Liver (tissue), 8 donors: ENCODE measurements at regions not wholly inside any gene's neighbourhood (a gene's known extent, or its start where the extent isn't known, plus 50 kb on each side); places are given as distances from the start of the nearest gene placed in this dataset.

Source experiments
- DNase-seq: peaks from one replicate; pipeline ENCODE4 v3.0.0-alpha.2; 2017; ENCODE audit warnings: low spot score
- H3K27ac ChIP-seq, 2 donors: one replicate each; pipeline ENCODE4 v1.7.0; 2013; ENCODE audit warnings: inconsistent platforms in 2 of 2, low read length in 2 of 2, control low read depth in 1 of 2, low read depth in 1 of 2, mild to moderate bottlenecking in 1 of 2
- H3K27me3 ChIP-seq, 4 donors: one replicate each; pipeline versions ENCODE4 v1.6.1 to v1.7.0; 2013; ENCODE audit warnings: low read length in 3 of 4, inconsistent platforms in 1 of 4, mild to moderate bottlenecking in 1 of 4, moderate library complexity in 1 of 4; ENCODE audit not compliant: control insufficient read depth in 4 of 4, insufficient read depth in 4 of 4
- H3K36me3 ChIP-seq, 4 donors: one replicate each; pipeline versions ENCODE4 v1.6.1 to v1.7.0; 2013; ENCODE audit warnings: low read length in 3 of 4, mild to moderate bottlenecking in 3 of 4, low read depth in 1 of 4, moderate library complexity in 1 of 4; ENCODE audit not compliant: control insufficient read depth in 4 of 4, insufficient read depth in 3 of 4
- H3K4me1 ChIP-seq, 4 donors: one replicate each; pipeline versions ENCODE4 v1.6.1 to v1.7.0; 2013; ENCODE audit warnings: low read length in 3 of 4, mild to moderate bottlenecking in 3 of 4, moderate library complexity in 1 of 4; ENCODE audit not compliant: control insufficient read depth in 4 of 4, insufficient read depth in 4 of 4
- H3K4me3 ChIP-seq, 3 donors: one replicate each; pipeline versions ENCODE4 v1.6.1 to v1.7.0; 2013; ENCODE audit warnings: low read length in 3 of 3, control low read depth in 1 of 3, low read depth in 1 of 3, mild to moderate bottlenecking in 1 of 3
- H3K9ac ChIP-seq, 2 donors: one replicate each; pipeline ENCODE4 v1.7.0; 2013; ENCODE audit warnings: low read length in 2 of 2, mild to moderate bottlenecking in 2 of 2, moderate library complexity in 2 of 2, control low read depth in 1 of 2, low read depth in 1 of 2
- H3K9me3 ChIP-seq, 4 donors: one replicate each; pipeline versions ENCODE4 v1.6.1 to v1.7.0; 2013; ENCODE audit warnings: low read length in 3 of 4; ENCODE audit not compliant: control insufficient read depth in 4 of 4
- EGR1 ChIP-seq, 2 donors: IDR thresholded peaks; 2 replicates each; pipeline ENCODE4 v1.6.1; 2016 to 2018; ENCODE audit warnings: antibody characterized with exemption in 2 of 2, low read depth in 2 of 2
- FOXA1 ChIP-seq: IDR thresholded peaks from 2 replicates; pipeline ENCODE4 v1.6.1; 2016; ENCODE audit warnings: antibody characterized with exemption
- FOXA2 ChIP-seq: IDR thresholded peaks from 2 replicates; pipeline ENCODE4 v1.6.1; 2016; ENCODE audit warnings: antibody characterized with exemption
- GABPA ChIP-seq, 2 donors: IDR thresholded peaks in 1 of 2; conservative IDR thresholded peaks in 1 of 2; 2 replicates each; pipeline ENCODE4 v1.6.1; 2016; ENCODE audit warnings: antibody characterized with exemption in 2 of 2, mild to moderate bottlenecking in 1 of 2, moderate library complexity in 1 of 2
- HNF4A ChIP-seq, 2 donors: conservative IDR thresholded peaks; 2 replicates each; pipeline ENCODE4 v1.6.1; 2016; ENCODE audit warnings: antibody characterized with exemption in 2 of 2, mild to moderate bottlenecking in 2 of 2
- HNF4G ChIP-seq: IDR thresholded peaks from 2 replicates; pipeline ENCODE4 v1.6.1; 2016; ENCODE audit warnings: antibody characterized with exemption
- JUND ChIP-seq, 2 donors: IDR thresholded peaks; 2 replicates each; pipeline ENCODE4 v1.6.1; 2016; ENCODE audit warnings: antibody characterized with exemption in 2 of 2
- MAX ChIP-seq: IDR thresholded peaks from 2 replicates; pipeline ENCODE4 v1.6.1; 2016; ENCODE audit warnings: antibody characterized with exemption
- NR2F2 ChIP-seq: IDR thresholded peaks from 2 replicates; pipeline ENCODE4 v1.6.1; 2016; ENCODE audit warnings: antibody characterized with exemption
- RAD21 ChIP-seq, 2 donors: IDR thresholded peaks; 2 replicates each; pipeline ENCODE4 v1.6.1; 2016; ENCODE audit warnings: antibody characterized with exemption in 2 of 2, mild to moderate bottlenecking in 2 of 2
- REST ChIP-seq: IDR thresholded peaks from 2 replicates; pipeline ENCODE4 v1.6.1; 2016; ENCODE audit warnings: antibody characterized with exemption, mild to moderate bottlenecking
- RXRA ChIP-seq, 2 donors: IDR thresholded peaks; 2 replicates each; pipeline ENCODE4 v1.6.1; 2017 to 2018; ENCODE audit warnings: antibody characterized with exemption in 2 of 2, mild to moderate bottlenecking in 1 of 2
- SP1 ChIP-seq: IDR thresholded peaks from 2 replicates; pipeline ENCODE4 v1.6.1; 2018; ENCODE audit warnings: antibody characterized with exemption, mild to moderate bottlenecking
- TAF1 ChIP-seq: conservative IDR thresholded peaks from 2 replicates; pipeline ENCODE4 v1.6.1; 2016; ENCODE audit warnings: antibody characterized with exemption, mild to moderate bottlenecking
- YY1 ChIP-seq: IDR thresholded peaks from 2 replicates; pipeline ENCODE4 v1.6.1; 2016; ENCODE audit warnings: antibody characterized with exemption, mild to moderate bottlenecking
- ZBTB33 ChIP-seq: IDR thresholded peaks from 2 replicates; pipeline ENCODE4 v1.6.1; 2016; ENCODE audit warnings: antibody characterized with exemption
- WGBS: extraction: QIAGEN DNeasy Blood & Tissue Kit; methylation state at CpG from one replicate; pipeline ENCODE4 v1.1.7; 2013; 5-methylcytosine and 5-hydroxymethylcytosine counted together
- TF ChIP-seq, protein P1 (sequence below): IDR thresholded peaks from 2 replicates; pipeline ENCODE4 v1.6.1; 2016; ENCODE audit warnings: antibody characterized with exemption
- TF ChIP-seq, protein P2 (sequence below): fragments of 150-350 bp; IDR thresholded peaks from 2 replicates; pipeline ENCODE4 v1.5.1; 2017; ENCODE audit warnings: improper control_type of control experiment, low read depth, low read length; ENCODE audit not compliant: missing input control
- donor health status: healthy.
- donor health status: healthy.
- donor health status: healthy.
- donor health status: healthy.
- donor health status: healthy.

DNA sequence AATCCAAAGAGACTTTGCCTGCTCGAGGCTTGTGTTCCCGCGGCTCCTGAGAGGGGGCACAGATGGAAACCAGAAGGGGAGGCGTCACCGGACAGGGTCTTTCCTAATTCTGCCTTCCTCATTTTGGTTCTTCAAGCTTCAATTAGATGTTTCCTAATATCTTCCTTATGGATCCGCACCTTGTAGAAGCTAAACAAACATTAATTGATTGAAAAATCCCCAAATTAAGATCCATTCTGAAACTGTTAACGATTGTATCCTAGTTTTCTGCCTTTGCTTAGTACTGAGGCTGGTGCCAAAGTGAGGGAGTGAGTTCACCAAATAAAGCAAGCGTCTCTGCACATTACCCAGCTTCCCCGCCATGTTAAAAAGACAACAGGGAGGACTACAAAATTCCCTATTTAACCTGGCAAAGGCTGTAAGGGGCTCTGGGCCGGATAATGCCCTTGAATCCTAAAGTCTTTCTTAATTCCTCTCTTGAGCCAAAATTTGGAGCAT, 123.2 kb downstream of the GPX5 start:
- WGBS, result 11% methylated on average over 10 of the region's 10 CpGs

More for the DNA sequence above, 123.2 kb downstream of the GPX5 start:
- Histone ChIP-seq H3K4me1 (peaks cover 0 to 10% (median 0%) of the 10 kb centered on the region in 4 donors), H3K4me3 (peak overlapping the region in 1 of 3 donors; percentile 10), H3K9me3 (no peaks in the 10 kb centered on the region), H3K36me3 (no peaks in the 10 kb centered on the region), H3K27ac (no peak overlapping the region), H3K9ac (no peak overlapping the region), H3K27me3 (peaks cover 0 to 12% (median 6%) of the 10 kb centered on the region in 4 donors)
- DNase-seq, result no peak
- TF ChIP-seq SP1, result no peak
- TF ChIP-seq FOXA1, result no peak
- TF ChIP-seq JUND (IDR thresholded peaks at IDR 0.05), result no peak
- TF ChIP-seq REST, result no peak
- no peak for TF ChIP-seq YY1
- TF ChIP-seq, protein P1, sequence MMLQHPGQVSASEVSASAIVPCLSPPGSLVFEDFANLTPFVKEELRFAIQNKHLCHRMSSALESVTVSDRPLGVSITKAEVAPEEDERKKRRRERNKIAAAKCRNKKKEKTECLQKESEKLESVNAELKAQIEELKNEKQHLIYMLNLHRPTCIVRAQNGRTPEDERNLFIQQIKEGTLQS, result no peak
- TF ChIP-seq, protein P2, sequence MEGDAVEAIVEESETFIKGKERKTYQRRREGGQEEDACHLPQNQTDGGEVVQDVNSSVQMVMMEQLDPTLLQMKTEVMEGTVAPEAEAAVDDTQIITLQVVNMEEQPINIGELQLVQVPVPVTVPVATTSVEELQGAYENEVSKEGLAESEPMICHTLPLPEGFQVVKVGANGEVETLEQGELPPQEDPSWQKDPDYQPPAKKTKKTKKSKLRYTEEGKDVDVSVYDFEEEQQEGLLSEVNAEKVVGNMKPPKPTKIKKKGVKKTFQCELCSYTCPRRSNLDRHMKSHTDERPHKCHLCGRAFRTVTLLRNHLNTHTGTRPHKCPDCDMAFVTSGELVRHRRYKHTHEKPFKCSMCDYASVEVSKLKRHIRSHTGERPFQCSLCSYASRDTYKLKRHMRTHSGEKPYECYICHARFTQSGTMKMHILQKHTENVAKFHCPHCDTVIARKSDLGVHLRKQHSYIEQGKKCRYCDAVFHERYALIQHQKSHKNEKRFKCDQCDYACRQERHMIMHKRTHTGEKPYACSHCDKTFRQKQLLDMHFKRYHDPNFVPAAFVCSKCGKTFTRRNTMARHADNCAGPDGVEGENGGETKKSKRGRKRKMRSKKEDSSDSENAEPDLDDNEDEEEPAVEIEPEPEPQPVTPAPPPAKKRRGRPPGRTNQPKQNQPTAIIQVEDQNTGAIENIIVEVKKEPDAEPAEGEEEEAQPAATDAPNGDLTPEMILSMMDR, result no peak
- no peak for TF ChIP-seq RAD21 (IDR thresholded peaks at IDR 0.05)
- no peak for TF ChIP-seq NR2F2
- TF ChIP-seq GABPA (IDR thresholded peaks at IDR 0.05 in 1 of 2, conservative IDR thresholded peaks at IDR 0.05 in 1 of 2), result no peak
- no peak for TF ChIP-seq MAX
- no peak for TF ChIP-seq EGR1 (IDR thresholded peaks at IDR 0.05; ENCODE audit: low read depth in 2 of 2)
- TF ChIP-seq HNF4G, result no peak
- no peak for TF ChIP-seq FOXA2
- no peak for TF ChIP-seq TAF1
- no peak for TF ChIP-seq HNF4A (conservative IDR thresholded peaks at IDR 0.05)
- no peak for TF ChIP-seq ZBTB33
- no peak for TF ChIP-seq RXRA (IDR thresholded peaks at IDR 0.05)
